ENCODE measurements at regions not wholly inside any gene's neighbourhood (a gene's known extent, or its start where the extent isn't known, plus 50 kb on each side); places are given as distances from the start of the nearest gene placed in this dataset.

- no peak for FAIRE-seq
Measured at GRCh38 chr2:8402222-8402621, 279.6 kb upstream of the ID2 start.

GRCh38 chr2:8403876-8404275, 278.0 kb upstream of the ID2 start:
- no peak for FAIRE-seq

GRCh38 chr2:8405334-8405733, 276.5 kb upstream of the ID2 start:
- FAIRE-seq: no peak

- no peak for FAIRE-seq
Measured at GRCh38 chr2:8406271-8406670, 275.6 kb upstream of the ID2 start.

GRCh38 chr2:8407332-8407731, 274.5 kb upstream of the ID2 start:
- FAIRE-seq: no peak

GRCh38 chr2:8408560-8409460, 273.0 kb upstream of the ID2 start:
- FAIRE-seq: no peak

- no peak for FAIRE-seq
Measured at GRCh38 chr2:8409461-8410260, 272.2 kb upstream of the ID2 start.

- no peak for FAIRE-seq
Measured at GRCh38 chr2:8412082-8412481, 269.8 kb upstream of the ID2 start.

- no peak for FAIRE-seq
Measured at GRCh38 chr2:8412586-8412985, 269.3 kb upstream of the ID2 start.

GRCh38 chr2:8413589-8414135, 268.2 kb upstream of the ID2 start:
- no peak for FAIRE-seq

GRCh38 chr2:8414946-8415879, 266.6 kb upstream of the ID2 start:
- no peak for FAIRE-seq

GRCh38 chr2:8416001-8416571, 265.8 kb upstream of the ID2 start:
- no peak for FAIRE-seq

GRCh38 chr2:8416849-8417832, 264.7 kb upstream of the ID2 start:
- FAIRE-seq: no peak

GRCh38 chr2:8418721-8419120, 263.1 kb upstream of the ID2 start:
- FAIRE-seq: no peak

GRCh38 chr2:8421658-8422449, 260.0 kb upstream of the ID2 start:
- FAIRE-seq: no peak

GRCh38 chr2:8422450-8422800, 259.4 kb upstream of the ID2 start:
- no peak for FAIRE-seq

- no peak for FAIRE-seq
Measured at GRCh38 chr2:8424997-8425900, 256.6 kb upstream of the ID2 start.

- no peak for FAIRE-seq
Measured at GRCh38 chr2:8426550-8426949, 255.3 kb upstream of the ID2 start.

- no peak for FAIRE-seq
Measured at GRCh38 chr2:8427211-8427610, 254.6 kb upstream of the ID2 start.
